Activated CD8-positive, alpha-beta T cell treated with anti-CD3 and anti-CD28 coated beads, Interleukin-2, amount 10 ng/mL, durations not matched to agents 7 days and 5 days (primary cell): ENCODE measurements at regions not wholly inside any gene's neighbourhood (a gene's known extent, or its start where the extent isn't known, plus 50 kb on each side); places are given as distances from the start of the nearest gene placed in this dataset.

Experiments used
- ATAC-seq: fragments of 150-1000 bp; cut with Tn5 transposase; one replicate; pipeline ENCODE4 v1.10.0; 2021; ENCODE audit warnings: moderate library complexity
- CTCF ChIA-PET: fragments of 350-600 bp; sonication (Branson Sonifier 250); formaldehyde crosslinking; loops from one replicate; lab custom pipeline; 2021; ENCODE audit warnings: antibody characterized with exemption; lab: Charles Lee
- POLR2A ChIA-PET: fragments of 350-600 bp; sonication (Branson Sonifier 250); formaldehyde crosslinking; loops from one replicate; lab custom pipeline; 2021; ENCODE audit warnings: antibody characterized with exemption; lab: Charles Lee
- DNase-seq: peaks from one replicate; pipeline ENCODE4 v3.0.0-alpha.2; 2020
- H3K27ac Mint-ChIP-seq: one replicate; pipeline ENCODE4 v1.8.0; 2021; ENCODE audit warnings: mild to moderate bottlenecking, mixed read lengths
- H3K27me3 Mint-ChIP-seq: one replicate; pipeline ENCODE4 v1.8.0; 2021; ENCODE audit warnings: low read depth, mixed read lengths
- H3K36me3 Mint-ChIP-seq: one replicate; pipeline ENCODE4 v1.8.0; 2021; ENCODE audit warnings: low read depth, mixed read lengths
- H3K4me1 Mint-ChIP-seq: one replicate; pipeline ENCODE4 v1.8.0; 2021; ENCODE audit warnings: low read depth, mixed read lengths
- H3K4me3 Mint-ChIP-seq: one replicate; pipeline ENCODE4 v1.8.0; 2021; ENCODE audit warnings: mild to moderate bottlenecking, mixed read lengths
- H3K9me3 Mint-ChIP-seq: one replicate; pipeline ENCODE4 v1.8.0; 2022; ENCODE audit warnings: mixed read lengths; ENCODE audit not compliant: insufficient read depth

DNA sequence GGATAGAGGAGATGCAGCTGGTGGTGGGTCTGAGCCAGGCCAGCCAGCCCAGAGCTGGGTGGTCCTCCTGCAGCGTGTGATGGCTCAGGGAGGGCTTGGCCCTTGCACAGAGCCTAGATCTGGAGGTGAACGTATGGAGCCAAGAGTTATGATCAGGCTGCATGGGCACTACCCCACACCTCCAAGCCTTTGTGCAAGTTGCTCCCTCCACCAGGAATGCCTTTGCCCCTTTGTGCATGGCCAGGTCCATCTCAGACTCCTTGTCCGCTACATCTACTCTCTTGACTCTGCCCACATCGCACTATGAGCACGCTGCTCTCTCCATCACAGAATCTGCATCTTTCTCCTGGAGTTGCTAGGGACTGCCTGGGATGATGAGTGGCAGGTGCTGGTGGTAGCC, 895.7 kb downstream of the TBC1D22A start:
- Mint-ChIP-seq H3K9me3 (no peaks in the 10 kb centered on the region), H3K4me3 (no peak overlapping the region), H3K27me3 (no peaks in the 10 kb centered on the region), H3K36me3 (no peaks in the 10 kb centered on the region), H3K4me1 (no peaks in the 10 kb centered on the region), H3K27ac (no peak overlapping the region)
- DNase-seq (no peak), ATAC-seq (no peak)
- ChIA-PET POLR2A (no interaction called here), CTCF (no interaction called here)

GRCh38 chr22:47657224-47657623, 894.8 kb downstream of the TBC1D22A start:
- H3K4me3 Mint-ChIP-seq: no peak overlapping the region
- CTCF ChIA-PET: no interaction called here
- no peaks in the 10 kb centered on the region for H3K4me1 Mint-ChIP-seq

DNA sequence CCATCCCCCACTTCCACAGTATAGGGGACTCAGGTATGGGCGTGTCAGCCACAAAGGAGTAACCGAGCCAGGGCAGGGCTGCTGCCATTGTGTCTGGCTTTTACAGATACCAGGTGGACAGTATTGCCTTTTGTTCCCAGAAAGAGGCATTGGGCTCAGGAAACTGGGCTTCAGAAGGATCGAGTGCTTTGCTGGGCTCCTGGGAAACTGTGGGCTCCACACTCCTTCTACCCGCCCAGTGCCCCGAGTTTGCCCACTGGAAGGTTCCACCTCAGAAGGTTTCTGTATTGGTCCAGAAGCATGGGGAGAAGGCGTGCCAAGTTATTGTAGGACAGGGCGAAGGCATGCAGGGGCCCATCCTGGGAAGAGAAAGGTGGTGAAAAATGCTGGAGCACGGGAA, 894.4 kb downstream of the TBC1D22A start:
- Mint-ChIP-seq H3K27ac (no peak overlapping the region), H3K4me1 (no peaks in the 10 kb centered on the region), H3K9me3 (no peaks in the 10 kb centered on the region), H3K36me3 (no peaks in the 10 kb centered on the region), H3K4me3 (no peak overlapping the region), H3K27me3 (no peaks in the 10 kb centered on the region)
- POLR2A ChIA-PET: no interaction called here
- CTCF ChIA-PET: no interaction called here
- no peak for ATAC-seq
- no peak for DNase-seq

More at GRCh38 chr22:47657224-47657623, 894.8 kb downstream of the TBC1D22A start:
- no peak for ATAC-seq
- no peak for DNase-seq
- Mint-ChIP-seq H3K36me3 (no peaks in the 10 kb centered on the region), H3K9me3 (no peaks in the 10 kb centered on the region), H3K27me3 (no peaks in the 10 kb centered on the region), H3K27ac (no peak overlapping the region)
- POLR2A ChIA-PET: no interaction called here

- Mint-ChIP-seq H3K27ac (no peak overlapping the region), H3K9me3 (no peaks in the 10 kb centered on the region), H3K4me1 (no peaks in the 10 kb centered on the region), H3K27me3 (no peaks in the 10 kb centered on the region), H3K36me3 (no peaks in the 10 kb centered on the region), H3K4me3 (no peak overlapping the region)
- ChIA-PET CTCF (no interaction called here), POLR2A (no interaction called here)
- no peak for ATAC-seq
- no peak for DNase-seq
These were observed 893.5 kb downstream of the TBC1D22A start for GRCh38 chr22:47655930-47656329.

GRCh38 chr22:47654922-47655491, 892.6 kb downstream of the TBC1D22A start:
- ATAC-seq: no peak
- no peaks in the 10 kb centered on the region for H3K27me3 Mint-ChIP-seq
- no peak for DNase-seq
- H3K36me3 Mint-ChIP-seq: no peaks in the 10 kb centered on the region
- POLR2A ChIA-PET: no interaction called here
- no peaks in the 10 kb centered on the region for H3K9me3 Mint-ChIP-seq
- H3K4me3 Mint-ChIP-seq: no peak overlapping the region
- no peak overlapping the region for H3K27ac Mint-ChIP-seq
- H3K4me1 Mint-ChIP-seq: no peaks in the 10 kb centered on the region
- CTCF ChIA-PET: no interaction called here

DNA sequence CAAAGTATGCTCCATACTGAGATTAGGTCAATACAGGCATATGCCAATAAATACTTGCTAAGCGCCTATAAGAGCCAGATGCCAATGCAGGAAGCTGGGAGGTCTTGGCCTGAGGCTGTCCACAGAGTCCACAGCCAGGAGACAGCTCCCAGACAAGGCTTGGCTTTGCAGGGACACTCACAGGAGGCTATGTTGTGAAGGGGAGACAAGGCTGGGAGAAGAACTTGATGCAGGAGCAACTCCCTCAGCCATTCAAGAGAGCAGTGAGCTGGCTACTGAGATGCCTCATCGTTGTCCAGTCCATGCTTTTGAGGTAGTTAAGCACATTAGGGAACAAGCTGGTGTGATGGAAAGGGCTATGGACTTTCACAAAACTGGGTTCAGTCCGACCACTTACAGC, 891.5 kb downstream of the TBC1D22A start:
- Mint-ChIP-seq H3K27ac (no peak overlapping the region), H3K9me3 (no peaks in the 10 kb centered on the region), H3K36me3 (no peaks in the 10 kb centered on the region), H3K4me1 (no peaks in the 10 kb centered on the region), H3K4me3 (no peak overlapping the region), H3K27me3 (no peaks in the 10 kb centered on the region)
- CTCF ChIA-PET: no interaction called here
- ATAC-seq (no peak), DNase-seq (no peak)
- POLR2A ChIA-PET: no interaction called here

- Mint-ChIP-seq H3K9me3 (no peaks in the 10 kb centered on the region), H3K27me3 (no peaks in the 10 kb centered on the region), H3K4me3 (no peak overlapping the region), H3K4me1 (no peaks in the 10 kb centered on the region), H3K27ac (no peak overlapping the region), H3K36me3 (no peaks in the 10 kb centered on the region)
- no peak for DNase-seq
- ChIA-PET POLR2A (no interaction called here), CTCF (no interaction called here)
- no peak for ATAC-seq
These were observed 889.0 kb downstream of the TBC1D22A start for GRCh38 chr22:47651216-47651987.

DNA sequence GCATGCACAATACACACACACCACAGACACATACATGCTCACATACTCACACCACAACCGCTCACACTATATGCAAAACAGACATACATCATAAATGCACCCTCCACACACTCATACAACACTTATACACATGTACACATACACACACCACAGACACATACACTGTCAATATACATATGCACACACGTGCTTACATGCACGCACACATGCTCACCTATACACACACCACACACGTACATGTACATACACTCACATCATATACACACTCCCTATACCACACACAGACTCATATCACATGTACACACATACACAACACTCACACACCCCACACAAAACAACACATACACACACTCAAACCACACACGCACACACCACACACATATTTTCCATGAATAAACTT, 885.3 kb downstream of the TBC1D22A start:
- H3K27me3 Mint-ChIP-seq: no peaks in the 10 kb centered on the region
- H3K27ac Mint-ChIP-seq: no peak overlapping the region
- no peaks in the 10 kb centered on the region for H3K4me1 Mint-ChIP-seq
- H3K4me3 Mint-ChIP-seq: no peak overlapping the region
- ChIA-PET CTCF (no interaction called here), POLR2A (no interaction called here)
- DNase-seq: no peak
- ATAC-seq: no peak
- H3K36me3 Mint-ChIP-seq: no peaks in the 10 kb centered on the region
- H3K9me3 Mint-ChIP-seq: no peaks in the 10 kb centered on the region

- H3K4me1 Mint-ChIP-seq: no peaks in the 10 kb centered on the region
- no peaks in the 10 kb centered on the region for H3K27me3 Mint-ChIP-seq
- ATAC-seq (no peak), DNase-seq (no peak)
- H3K4me3 Mint-ChIP-seq: no peak overlapping the region
- H3K36me3 Mint-ChIP-seq: no peaks in the 10 kb centered on the region
- CTCF ChIA-PET: no interaction called here
- no peaks in the 10 kb centered on the region for H3K9me3 Mint-ChIP-seq
- POLR2A ChIA-PET: no interaction called here
- H3K27ac Mint-ChIP-seq: no peak overlapping the region
These were observed 884.7 kb downstream of the TBC1D22A start for GRCh38 chr22:47647181-47647580.

GRCh38 chr22:47645923-47646322, 883.5 kb downstream of the TBC1D22A start:
- Mint-ChIP-seq H3K4me3 (no peak overlapping the region), H3K4me1 (no peaks in the 10 kb centered on the region), H3K9me3 (no peaks in the 10 kb centered on the region), H3K36me3 (no peaks in the 10 kb centered on the region), H3K27ac (no peak overlapping the region), H3K27me3 (no peaks in the 10 kb centered on the region)
- ChIA-PET CTCF (no interaction called here), POLR2A (no interaction called here)
- no peak for ATAC-seq
- DNase-seq: no peak

GRCh38 chr22:47645450-47645914, 883.0 kb downstream of the TBC1D22A start:
- no peaks in the 10 kb centered on the region for H3K4me1 Mint-ChIP-seq
- ATAC-seq: no peak
- no peak overlapping the region for H3K4me3 Mint-ChIP-seq
- no peaks in the 10 kb centered on the region for H3K27me3 Mint-ChIP-seq
- DNase-seq: no peak
- ChIA-PET POLR2A (no interaction called here), CTCF (no interaction called here)
- H3K36me3 Mint-ChIP-seq: no peaks in the 10 kb centered on the region
- no peaks in the 10 kb centered on the region for H3K9me3 Mint-ChIP-seq
- H3K27ac Mint-ChIP-seq: no peak overlapping the region

- H3K27me3 Mint-ChIP-seq: no peaks in the 10 kb centered on the region
- DNase-seq (no peak), ATAC-seq (no peak)
- POLR2A ChIA-PET: no interaction called here
- CTCF ChIA-PET: no interaction called here
- no peak overlapping the region for H3K4me3 Mint-ChIP-seq
- no peaks in the 10 kb centered on the region for H3K36me3 Mint-ChIP-seq
- H3K27ac Mint-ChIP-seq: no peak overlapping the region
- H3K4me1 Mint-ChIP-seq: no peaks in the 10 kb centered on the region
- H3K9me3 Mint-ChIP-seq: no peaks in the 10 kb centered on the region
These were observed 871.9 kb downstream of the TBC1D22A start for GRCh38 chr22:47634347-47634746.
